HAP-1 (cell line): ENCODE measurements at regions not wholly inside any gene's neighbourhood (a gene's known extent, or its start where the extent isn't known, plus 50 kb on each side); places are given as distances from the start of the nearest gene placed in this dataset.

ENCODE experiments used
- DNase-seq, 2 experiments: peaks; one replicate each; pipeline ENCODE4 v3.0.0-alpha.2; 2016 to 2020; ENCODE audit warnings: low spot score in 2 of 2
- H3K27me3 ChIP-seq: fragments of 250-450 bp; sonication (Bioruptor Pico); 2 replicates; pipeline ENCODE4 v1.5.1; 2020; ENCODE audit warnings: low read depth, mild to moderate bottlenecking, moderate library complexity
- H3K36me3 ChIP-seq: fragments of 250-450 bp; sonication (Bioruptor Pico); replicated peaks from 2 replicates; pipeline ENCODE4 v1.5.1; 2020; ENCODE audit warnings: mild to moderate bottlenecking
- H3K4me1 ChIP-seq: fragments of 250-450 bp; sonication (Bioruptor Pico); 2 replicates; pipeline ENCODE4 v1.5.1; 2020; ENCODE audit warnings: mild to moderate bottlenecking
- H3K4me3 ChIP-seq: fragments of 250-450 bp; sonication (Bioruptor Pico); 2 replicates; pipeline ENCODE4 v1.5.1; 2020; ENCODE audit warnings: mild to moderate bottlenecking, moderate library complexity
- H3K9me3 ChIP-seq: fragments of 250-450 bp; sonication (Bioruptor Pico); 2 replicates; pipeline ENCODE4 v1.5.1; 2020; ENCODE audit warnings: mild to moderate bottlenecking, moderate library complexity
- in situ Hi-C: fragments of 300-500 bp; cut with MboI; formaldehyde crosslinking; loops from 3 replicates; pipeline ENCODE4 v1.14.3; 2020; ENCODE audit warnings: low sequenced_read_pairs, inconsistent platforms, mixed read lengths

GRCh38 chr1:94707321-94708298 is 112.5 kb upstream of the SLC44A3 start:
- no peak overlapping the region for H3K4me3 ChIP-seq
- H3K9me3 ChIP-seq: no peaks in the 10 kb centered on the region
- no peaks in the 10 kb centered on the region for H3K27me3 ChIP-seq
- in situ Hi-C loops: no loop called here
- H3K36me3 ChIP-seq: no peaks in the 10 kb centered on the region
- DNase-seq: no peak
- H3K4me1 ChIP-seq: no peaks in the 10 kb centered on the region

DNA sequence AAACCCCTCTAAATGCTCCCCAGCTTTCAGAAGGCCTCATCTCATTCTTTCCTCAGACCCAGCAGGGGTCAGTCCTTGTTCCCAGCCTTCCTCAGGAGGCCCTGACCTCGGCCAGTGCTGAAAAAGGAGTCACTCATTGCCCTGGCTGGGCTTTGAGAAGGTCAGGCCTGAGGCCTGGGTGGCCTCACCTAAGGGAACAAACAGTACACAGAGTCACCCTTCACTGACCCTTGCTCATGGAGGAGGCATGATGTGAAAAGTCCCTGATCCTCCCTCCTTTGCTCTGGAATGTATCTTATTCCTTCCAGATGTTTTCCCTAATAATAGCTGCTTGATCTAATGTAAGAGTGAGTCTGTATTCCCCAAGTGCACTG is 117.7 kb upstream of the SLC44A3 start:
- no peak overlapping the region for H3K4me3 ChIP-seq
- no peaks in the 10 kb centered on the region for H3K36me3 ChIP-seq
- no peaks in the 10 kb centered on the region for H3K27me3 ChIP-seq
- in situ Hi-C loops: no loop called here
- H3K4me1 ChIP-seq: no peaks in the 10 kb centered on the region
- H3K9me3 ChIP-seq: no peaks in the 10 kb centered on the region
- no peak for DNase-seq

GRCh38 chr1:94701796-94702441 is 118.2 kb upstream of the SLC44A3 start:
- no peak for DNase-seq
- no peaks in the 10 kb centered on the region for H3K36me3 ChIP-seq
- H3K9me3 ChIP-seq: no peaks in the 10 kb centered on the region
- no peaks in the 10 kb centered on the region for H3K27me3 ChIP-seq
- H3K4me1 ChIP-seq: no peaks in the 10 kb centered on the region
- H3K4me3 ChIP-seq: no peak overlapping the region
- in situ Hi-C loops: no loop called here

DNA sequence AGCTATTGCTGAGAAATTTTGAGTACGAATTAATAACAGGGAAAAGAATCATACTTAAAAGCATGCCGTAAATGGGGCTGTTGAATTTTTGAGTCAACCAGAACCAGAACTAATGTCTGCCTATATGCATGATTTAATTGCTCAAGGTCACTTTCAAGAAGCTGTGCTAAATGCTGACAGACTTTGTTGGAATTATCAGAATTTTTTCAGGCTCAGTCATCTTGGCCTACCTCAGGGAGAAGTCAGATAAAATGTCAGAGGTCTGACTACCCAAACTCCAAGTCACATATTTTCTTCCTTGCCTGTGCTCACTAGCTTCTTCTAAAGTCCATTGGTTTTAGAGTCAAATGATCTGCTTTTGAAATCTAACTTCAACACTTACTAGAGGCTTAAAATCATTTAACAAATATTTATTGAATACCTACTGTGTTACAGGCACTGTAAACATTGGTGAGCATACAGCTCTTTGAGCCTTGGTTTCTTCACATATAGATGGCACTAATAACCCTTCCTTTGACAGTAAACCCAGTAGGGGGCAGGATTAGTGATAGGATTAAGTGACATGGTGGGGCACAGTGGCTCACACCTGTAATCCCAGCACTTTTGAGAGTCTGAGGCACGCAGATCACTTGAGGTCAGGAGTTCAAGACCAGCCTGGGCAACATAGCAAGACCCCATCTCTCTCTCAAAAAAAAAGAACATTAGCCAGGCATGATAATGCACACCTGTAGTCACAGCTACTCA is 121.2 kb upstream of the SLC44A3 start:
- Histone ChIP-seq H3K9me3 (no peaks in the 10 kb centered on the region), H3K36me3 (no peaks in the 10 kb centered on the region), H3K4me3 (no peak overlapping the region), H3K4me1 (no peaks in the 10 kb centered on the region), H3K27me3 (no peaks in the 10 kb centered on the region)
- in situ Hi-C loops: no loop called here
- no peak for DNase-seq

DNA sequence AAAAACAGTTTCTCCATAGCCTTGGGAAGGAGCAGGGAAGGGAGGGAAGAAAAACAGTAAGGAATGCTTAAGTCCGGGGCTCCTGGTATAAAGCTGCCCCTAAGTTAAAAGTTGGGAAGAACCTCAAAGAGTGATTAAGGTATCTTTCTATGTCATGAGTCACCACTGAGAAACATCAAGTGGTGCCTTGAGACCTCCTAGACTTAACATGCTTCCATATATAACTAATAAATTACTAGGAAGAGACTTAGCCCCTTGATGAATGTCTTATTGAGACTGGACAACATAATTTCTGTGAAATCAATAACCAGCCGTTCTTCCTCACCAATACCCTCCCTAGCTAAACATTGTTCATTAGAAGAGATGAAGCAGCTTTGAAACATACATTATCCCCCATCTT is 121.8 kb upstream of the SLC44A3 start:
- Histone ChIP-seq H3K4me1 (no peaks in the 10 kb centered on the region), H3K36me3 (no peaks in the 10 kb centered on the region), H3K27me3 (no peaks in the 10 kb centered on the region), H3K9me3 (no peaks in the 10 kb centered on the region), H3K4me3 (no peak overlapping the region)
- DNase-seq: no peak
- in situ Hi-C loops: no loop called here

DNA sequence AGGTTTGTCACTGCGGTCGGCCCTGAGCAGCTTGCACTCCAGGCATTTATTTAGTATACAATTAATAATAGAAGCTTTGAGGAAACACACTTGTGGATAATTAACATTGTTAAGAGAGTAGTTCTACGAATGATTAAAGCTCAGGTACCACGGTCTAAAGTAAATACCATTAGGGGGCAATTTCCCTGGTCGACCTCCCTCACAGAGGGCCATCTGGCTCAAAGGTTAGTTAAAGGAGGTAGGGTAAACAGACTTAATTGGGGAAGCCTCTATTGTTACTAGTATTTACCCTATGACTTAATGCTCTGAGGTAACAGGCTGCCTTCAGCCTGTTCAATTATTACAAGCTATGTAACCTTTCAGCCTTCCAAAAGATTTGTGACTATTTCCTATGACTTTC is 122.3 kb upstream of the SLC44A3 start:
- Histone ChIP-seq H3K9me3 (no peaks in the 10 kb centered on the region), H3K36me3 (no peaks in the 10 kb centered on the region), H3K4me3 (no peak overlapping the region), H3K27me3 (no peaks in the 10 kb centered on the region), H3K4me1 (no peaks in the 10 kb centered on the region)
- no peak for DNase-seq
- in situ Hi-C loops: no loop called here

DNA sequence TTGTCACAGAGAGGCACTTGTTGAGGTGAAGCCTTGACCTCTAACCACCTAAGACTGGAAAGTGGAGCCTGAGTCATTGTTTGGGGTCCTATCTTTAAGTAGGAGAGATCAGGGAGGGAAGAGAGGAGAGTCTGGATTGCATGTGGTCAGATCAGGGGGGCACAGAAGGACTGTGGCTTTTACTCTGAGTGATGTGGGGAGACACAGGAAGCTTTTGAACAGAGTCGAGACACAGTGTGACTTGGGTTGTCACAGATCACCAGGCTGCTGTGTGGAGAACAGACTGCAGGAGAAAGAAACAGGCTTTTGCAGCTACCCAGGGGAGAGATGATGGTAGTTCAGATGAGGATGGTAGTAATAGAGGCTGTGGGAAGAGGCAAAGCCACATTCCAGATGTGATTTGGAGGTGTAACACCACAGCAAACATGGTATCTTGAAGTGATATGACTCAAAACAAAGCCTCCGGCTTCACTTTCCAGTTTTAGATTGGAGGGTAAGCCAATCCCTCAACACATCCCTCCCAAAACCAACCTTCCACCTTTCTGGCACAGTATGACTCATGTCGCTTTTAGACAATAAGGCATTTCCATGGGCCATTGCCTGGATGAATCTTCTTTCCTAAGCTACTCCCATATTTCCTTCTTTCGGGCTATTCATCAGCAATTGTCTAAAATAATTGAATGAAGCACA is 125.8 kb upstream of the SLC44A3 start:
- no peak for DNase-seq
- in situ Hi-C loops: no loop called here

DNA sequence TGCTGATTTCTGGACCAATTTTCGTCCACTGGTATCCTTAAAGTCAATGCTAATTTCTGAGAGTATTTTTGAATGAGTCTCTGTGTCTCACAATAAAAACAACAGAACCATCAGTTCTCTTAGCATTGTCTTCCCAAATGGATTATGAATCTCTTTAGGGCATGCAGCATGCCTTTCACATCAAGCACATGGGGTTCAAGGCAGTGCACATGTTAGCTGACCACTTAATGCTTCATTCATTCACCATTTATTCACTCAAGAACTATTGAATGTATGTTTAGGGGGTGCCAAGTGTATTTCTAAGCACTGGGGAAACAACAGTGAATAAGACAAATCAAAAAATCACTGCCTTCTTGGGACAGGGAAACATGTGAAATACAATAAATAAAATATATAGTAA is 126.7 kb upstream of the SLC44A3 start:
- Histone ChIP-seq H3K27me3 (no peaks in the 10 kb centered on the region), H3K4me3 (no peak overlapping the region), H3K9me3 (no peaks in the 10 kb centered on the region; the same call in none of the 2 replicates), H3K36me3 (no peaks in the 10 kb centered on the region), H3K4me1 (peaks cover 17% of the 10 kb centered on the region)
- DNase-seq: no peak
- in situ Hi-C loops: no loop called here

More for the DNA sequence above, 125.8 kb upstream of the SLC44A3 start:
- no peaks in the 10 kb centered on the region for H3K36me3 ChIP-seq
- no peaks in the 10 kb centered on the region; the same call in none of the 2 replicates for H3K9me3 ChIP-seq
- no peaks in the 10 kb centered on the region for H3K27me3 ChIP-seq
- no peak overlapping the region for H3K4me3 ChIP-seq
- peaks cover 8% of the 10 kb centered on the region for H3K4me1 ChIP-seq

DNA sequence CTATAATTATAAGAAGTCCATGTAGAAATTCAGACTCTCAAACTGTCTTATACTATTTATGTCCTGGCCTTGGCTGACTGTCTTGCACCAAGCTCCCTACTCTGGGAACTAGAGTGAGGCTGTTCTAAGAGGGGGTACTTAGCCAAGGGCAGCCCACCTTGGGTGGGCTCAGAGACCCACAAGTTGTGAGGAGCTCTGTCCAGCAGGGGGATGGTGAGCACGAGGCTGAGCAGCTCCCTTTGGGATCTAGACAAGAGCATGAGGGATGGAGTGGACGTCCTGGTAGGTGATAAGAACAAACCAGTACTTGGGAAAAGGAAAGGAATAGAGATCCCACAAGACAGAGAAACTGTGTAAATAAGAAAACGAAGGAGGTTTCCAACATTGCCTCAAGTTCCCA is 127.1 kb upstream of the SLC44A3 start:
- in situ Hi-C loops: no loop called here
- Histone ChIP-seq H3K4me1 (peaks cover 18% of the 10 kb centered on the region), H3K36me3 (no peaks in the 10 kb centered on the region), H3K4me3 (no peak overlapping the region), H3K9me3 (no peaks in the 10 kb centered on the region; the same call in none of the 2 replicates), H3K27me3 (no peaks in the 10 kb centered on the region)
- peak in 1 of 2 experiments; percentile 15 for DNase-seq

- in situ Hi-C loops: no loop called here
- Histone ChIP-seq H3K36me3 (no peaks in the 10 kb centered on the region), H3K4me1 (peaks cover 18% of the 10 kb centered on the region), H3K4me3 (no peak overlapping the region), H3K27me3 (no peaks in the 10 kb centered on the region), H3K9me3 (no peaks in the 10 kb centered on the region; the same call in none of the 2 replicates)
- DNase-seq: peak in 1 of 2 experiments; percentile 29
These were observed 131.5 kb upstream of the SLC44A3 start for GRCh38 chr1:94688646-94689045.

DNA sequence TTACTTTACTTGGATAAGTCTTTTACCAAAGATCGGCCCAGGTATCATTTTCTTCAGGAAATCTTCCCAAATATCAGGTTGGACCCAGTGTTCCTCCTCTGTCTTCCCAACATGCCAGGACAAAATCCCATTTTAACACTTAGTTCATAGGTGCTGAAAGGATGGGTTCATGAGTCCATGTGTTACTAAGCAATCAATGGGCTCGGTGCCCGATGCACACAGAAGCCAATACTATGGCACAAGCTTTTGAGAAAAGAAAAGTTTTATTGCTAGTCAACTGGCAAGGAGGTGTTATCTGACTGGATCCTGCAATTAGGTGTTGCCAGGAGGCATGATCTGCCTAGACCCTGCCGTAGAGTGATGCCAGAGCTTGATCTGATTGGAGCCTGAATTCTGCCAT is 133.3 kb upstream of the SLC44A3 start:
- in situ Hi-C loops: no loop called here
- Histone ChIP-seq H3K36me3 (no peaks in the 10 kb centered on the region), H3K9me3 (no peaks in the 10 kb centered on the region; the same call in none of the 2 replicates), H3K4me3 (no peak overlapping the region), H3K4me1 (peaks cover 18% of the 10 kb centered on the region), H3K27me3 (no peaks in the 10 kb centered on the region)
- no peak for DNase-seq

DNA sequence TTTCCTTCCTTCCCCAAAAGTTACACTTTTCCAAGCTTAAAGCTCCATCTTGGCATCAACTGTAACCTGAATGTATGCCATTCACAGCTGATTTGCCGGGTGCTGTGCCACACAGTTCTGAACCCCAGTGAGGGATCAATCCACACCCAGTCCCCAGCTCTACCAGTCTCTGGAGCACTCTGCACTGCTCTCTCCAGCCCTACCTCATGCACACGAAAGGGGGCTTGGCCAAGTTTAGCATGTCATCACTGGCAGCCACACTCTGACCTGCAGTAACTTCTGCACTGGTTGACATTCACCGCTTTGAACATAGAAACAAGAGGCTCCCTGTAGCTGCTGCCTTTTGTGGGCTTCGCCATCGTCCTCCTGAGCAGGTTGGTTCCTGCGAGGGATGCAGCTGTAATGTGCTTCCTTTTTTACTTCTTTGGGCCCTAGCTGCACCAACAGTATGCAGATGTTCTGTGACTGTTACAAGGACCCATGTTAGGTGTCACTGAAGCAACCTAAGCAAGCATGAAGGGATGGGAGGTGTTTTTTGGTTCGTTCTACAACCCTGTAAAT is 135.4 kb upstream of the SLC44A3 start:
- H3K9me3 ChIP-seq: no peaks in the 10 kb centered on the region
- H3K4me3 ChIP-seq: no peak overlapping the region
- in situ Hi-C loops: no loop called here
- no peaks in the 10 kb centered on the region for H3K27me3 ChIP-seq
- no peak for DNase-seq
- H3K4me1 ChIP-seq: peaks cover 12% of the 10 kb centered on the region
- H3K36me3 ChIP-seq: no peaks in the 10 kb centered on the region

- no peak overlapping the region for H3K4me3 ChIP-seq
- H3K36me3 ChIP-seq: no peaks in the 10 kb centered on the region
- peaks cover 5% of the 10 kb centered on the region for H3K4me1 ChIP-seq
- in situ Hi-C loops: no loop called here
- H3K9me3 ChIP-seq: no peaks in the 10 kb centered on the region
- DNase-seq: no peak
- no peaks in the 10 kb centered on the region for H3K27me3 ChIP-seq
These were observed 136.3 kb upstream of the SLC44A3 start for GRCh38 chr1:94683886-94684285.
